ENCODE measurements at regions not wholly inside any gene's neighbourhood (a gene's known extent, or its start where the extent isn't known, plus 50 kb on each side); places are given as distances from the start of the nearest gene placed in this dataset.

GRCh38 chr12:107574691-107575090 is 110.9 kb upstream of the PWP1 start:
- no peak for TF ChIP-seq POLR2A (IDR thresholded peaks at IDR 0.05; ENCODE audit: control extremely low read depth in 1 of 2, low read depth in 2 of 2, low read length in 2 of 2)
- no peak for TF ChIP-seq CTCF (IDR thresholded peaks at IDR 0.05; ENCODE audit: control extremely low read depth in 1 of 3, insufficient read depth in 1 of 3, low read depth in 1 of 3, low read length in 3 of 3)
- TF ChIP-seq TBP (IDR thresholded peaks at IDR 0.05; ENCODE audit: low read depth, low read length), result no peak
- TF ChIP-seq EZH2 (IDR thresholded peaks at IDR 0.05; ENCODE audit: low read depth, low read length, severe bottlenecking), result no peak
- TF ChIP-seq CHD1 (IDR thresholded peaks at IDR 0.05; ENCODE audit: low read depth, low read length), result no peak
- TF ChIP-seq GABPA (IDR thresholded peaks at IDR 0.05; ENCODE audit: borderline replicate concordance, insufficient read depth, low read length), result no peak
- TF ChIP-seq KDM1A (IDR thresholded peaks at IDR 0.05; ENCODE audit: borderline replicate concordance, low read length), result no peak
- no peak for TF ChIP-seq BRCA1 (IDR thresholded peaks at IDR 0.05; ENCODE audit: low read depth, low read length)
- no peak for TF ChIP-seq EP300 (IDR thresholded peaks at IDR 0.05; ENCODE audit: borderline replicate concordance in 1 of 2, low read depth in 2 of 2, low read length in 2 of 2)
- TF ChIP-seq TAF1 (IDR thresholded peaks at IDR 0.05; ENCODE audit: low read depth, low read length), result no peak
- TF ChIP-seq ATF3 (IDR thresholded peaks at IDR 0.05; ENCODE audit: insufficient read depth, low read depth, low read length), result no peak
- no peak for TF ChIP-seq HDAC2 (IDR thresholded peaks at IDR 0.05; ENCODE audit: borderline replicate concordance in 1 of 2, low read depth in 2 of 2, low read length in 2 of 2)
- no peak for TF ChIP-seq RNF2 (IDR thresholded peaks at IDR 0.05; ENCODE audit: borderline replicate concordance, low read depth, low read length, missing control alignments, poor library complexity, severe bottlenecking)
- no peak for TF ChIP-seq HDAC6 (IDR thresholded peaks at IDR 0.05; ENCODE audit: low read depth, low read length)

Data from H1 (cell line).